GM21381 (cell line): ENCODE measurements at regions not wholly inside any gene's neighbourhood (a gene's known extent, or its start where the extent isn't known, plus 50 kb on each side); places are given as distances from the start of the nearest gene placed in this dataset.

ENCODE experiments used
- ATAC-seq: cut with Tn5 transposase; IDR thresholded peaks from one replicate; pipeline ENCODE4 v1.9.1; 2021; ENCODE audit warnings: mild to moderate bottlenecking, moderate library complexity; ENCODE audit not compliant: unreplicated experiment

- no peak for ATAC-seq
Observed at GRCh38 chr11:128407962-128408361, 179.4 kb downstream of the ETS1 start.

DNA sequence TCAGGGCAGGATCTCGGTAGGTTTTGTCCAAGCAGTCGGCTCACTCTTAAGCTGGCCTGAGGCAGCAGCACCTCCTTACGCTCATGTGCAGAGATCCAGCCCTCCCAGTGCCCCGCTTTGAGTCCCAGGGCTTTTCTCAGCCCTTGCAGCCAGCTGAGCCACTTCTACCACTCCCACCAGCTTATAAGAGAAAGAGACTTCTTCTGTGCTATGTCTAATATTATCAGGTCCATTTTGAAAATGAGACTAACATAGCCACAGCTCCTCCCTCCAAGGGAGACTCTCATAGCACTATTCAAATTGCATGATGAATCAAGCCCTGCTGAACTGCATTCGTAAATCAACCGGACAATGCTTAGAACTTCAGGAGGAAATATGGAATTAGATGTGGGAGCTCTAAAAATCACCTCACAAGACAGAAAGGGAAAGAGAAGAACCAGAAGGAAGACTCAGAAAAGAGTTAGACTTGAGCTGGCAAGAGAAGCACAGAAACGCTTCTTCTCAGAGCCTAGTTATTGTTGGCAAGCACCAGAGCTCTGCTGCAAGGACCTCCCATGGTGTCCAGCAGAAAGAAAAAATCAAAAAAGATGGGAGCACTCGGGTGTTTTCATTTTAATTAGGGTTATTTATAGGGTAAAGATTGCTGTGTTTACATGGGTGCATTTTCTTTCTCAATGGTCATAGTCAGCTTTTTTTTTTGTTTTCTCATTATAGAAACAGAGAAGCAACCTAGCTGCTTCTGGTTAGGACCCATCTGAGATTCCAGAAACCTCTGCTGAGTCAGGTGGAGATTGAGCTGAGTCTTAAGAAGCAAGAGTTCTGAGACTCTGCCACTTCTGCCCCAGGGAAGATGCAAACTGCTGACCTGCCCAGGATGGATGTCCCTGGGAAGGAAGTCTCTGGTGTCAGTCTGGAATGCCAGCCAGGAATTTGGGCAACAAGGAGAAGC is 181.4 kb downstream of the ETS1 start:
- ATAC-seq = peak; percentile 56

- ATAC-seq = no peak
Observed at GRCh38 chr11:128405112-128405511, 182.2 kb downstream of the ETS1 start.

GRCh38 chr11:128404437-128404836 is 182.9 kb downstream of the ETS1 start:
- no peak for ATAC-seq

DNA sequence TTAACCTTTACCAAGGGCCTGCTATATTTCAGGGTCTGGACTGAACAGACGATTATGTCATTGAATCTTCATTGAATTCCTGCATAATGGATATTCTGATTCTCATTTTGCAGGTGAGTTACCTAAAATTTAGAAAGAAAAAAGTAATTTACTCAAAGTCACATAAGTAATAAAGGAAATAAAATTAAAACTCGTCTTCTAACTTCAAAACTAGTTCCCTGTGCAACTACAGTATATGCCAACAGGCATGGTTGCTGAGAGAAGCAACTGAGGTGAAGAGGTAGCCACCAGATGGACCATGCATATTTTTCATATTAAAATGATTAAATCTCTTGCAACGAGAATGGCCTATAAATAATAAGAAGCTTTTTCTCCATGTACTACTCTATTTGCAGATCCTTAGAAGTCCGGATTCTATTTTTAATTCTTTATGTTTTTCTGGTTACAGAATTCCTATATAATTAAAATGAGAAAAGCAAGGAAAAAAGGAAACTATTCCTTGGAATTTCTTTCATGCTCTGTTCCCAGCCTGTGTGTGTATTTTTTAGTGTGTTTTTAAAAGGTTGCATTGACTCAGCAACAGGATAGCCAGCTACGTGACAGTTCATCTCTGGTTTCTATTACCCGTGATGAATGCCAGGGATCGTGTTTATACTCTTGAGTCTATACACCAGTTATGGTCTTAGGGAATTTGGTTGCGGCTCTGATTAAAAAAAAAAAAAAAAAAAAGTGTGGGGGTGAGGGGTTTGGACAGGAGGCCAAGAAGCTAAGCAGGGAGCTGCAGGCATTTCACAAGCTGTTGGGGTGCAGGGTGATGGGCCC is 186.8 kb downstream of the ETS1 start:
- ATAC-seq = no peak

DNA sequence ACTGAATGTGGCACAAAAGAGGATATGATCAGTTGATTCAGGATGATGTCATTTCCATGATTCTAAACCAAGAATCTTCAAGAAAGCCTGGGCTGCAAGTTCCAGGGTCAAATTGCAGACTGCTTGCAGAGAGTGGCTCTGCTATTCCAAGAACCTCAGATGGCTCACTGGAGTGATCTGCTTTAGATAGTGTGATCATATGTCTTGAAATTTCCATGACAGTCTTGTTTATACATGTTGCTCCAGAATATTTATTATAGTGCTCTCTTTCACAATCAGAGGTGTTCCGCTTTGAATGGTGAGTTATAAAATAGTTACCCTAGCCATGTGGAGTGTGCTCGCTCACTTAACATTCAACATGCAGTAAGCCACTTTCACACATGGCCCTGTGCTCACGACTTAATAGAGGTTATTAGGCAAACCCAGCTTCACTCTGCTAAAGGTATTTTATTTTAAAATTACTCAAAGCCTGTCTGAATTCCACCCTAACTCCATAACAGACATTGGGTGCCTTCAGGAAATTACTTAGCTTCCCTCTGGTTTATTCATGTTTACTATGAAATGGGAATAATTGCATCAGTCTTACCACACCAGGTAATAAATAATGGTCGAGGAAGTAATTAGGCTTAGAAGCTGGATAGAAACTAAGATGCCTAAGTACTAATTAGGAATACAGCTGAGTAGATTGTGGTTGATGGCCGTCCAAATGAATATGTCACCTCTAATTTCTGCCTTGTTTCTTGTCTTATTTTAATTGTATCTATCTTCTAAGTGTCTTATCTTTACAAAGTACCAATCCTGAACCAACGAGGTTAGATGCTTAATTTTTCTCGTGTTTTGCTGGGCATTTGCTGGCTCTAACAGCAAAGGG is 187.9 kb downstream of the ETS1 start:
- ATAC-seq = no peak

GRCh38 chr11:128398517-128399250 is 188.7 kb downstream of the ETS1 start:
- ATAC-seq = no peak

DNA sequence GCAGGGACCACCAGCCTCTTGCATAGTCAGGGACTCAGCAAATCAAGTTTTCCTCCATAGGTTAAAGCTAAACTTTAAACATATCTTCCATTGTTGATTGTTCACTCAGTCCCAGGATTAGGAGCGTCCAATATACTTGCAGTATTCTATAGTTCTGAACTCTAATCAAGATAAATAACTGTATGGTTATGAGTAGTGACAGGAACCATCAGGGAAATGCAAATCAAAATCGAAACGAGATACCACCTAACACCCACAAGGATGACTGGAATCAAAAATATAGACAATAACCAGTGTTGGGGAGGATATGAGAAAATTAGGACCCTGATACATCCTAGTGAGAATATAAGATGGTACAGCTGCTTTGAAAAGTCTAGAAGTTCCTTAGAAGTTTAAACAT is 190.0 kb downstream of the ETS1 start:
- no peak for ATAC-seq

DNA sequence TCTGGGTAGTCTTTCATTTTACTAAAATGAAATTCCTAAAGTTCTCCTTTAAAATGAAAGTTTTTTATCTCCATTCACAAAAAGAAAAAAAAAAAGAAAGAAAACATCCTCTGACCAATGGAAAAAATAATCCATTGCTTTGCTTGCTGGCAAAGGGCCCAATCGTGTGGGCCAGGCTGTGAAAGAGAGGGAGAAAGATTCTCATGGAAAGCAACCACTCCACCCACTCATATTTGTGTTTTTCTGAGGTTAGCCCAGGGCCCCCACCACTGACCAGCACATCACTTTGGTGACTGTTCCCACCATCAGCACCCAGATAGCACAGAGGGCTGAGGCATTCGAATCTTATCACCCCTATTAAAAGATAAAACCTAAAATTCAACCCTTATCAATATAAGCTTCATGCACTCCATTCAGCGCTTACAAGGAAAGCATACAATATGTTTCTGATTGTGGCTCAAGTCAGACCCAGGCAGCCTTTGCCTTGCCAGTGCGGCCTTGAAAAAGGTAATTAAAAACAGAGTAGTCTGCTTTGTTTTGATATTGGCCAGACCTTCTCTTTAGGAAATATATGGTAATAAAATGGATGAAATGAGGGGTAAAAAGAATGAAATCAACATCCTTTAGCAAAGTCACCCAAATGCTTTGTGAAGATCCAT is 192.8 kb downstream of the ETS1 start:
- no peak for ATAC-seq

GRCh38 chr11:128392259-128392658 is 195.1 kb downstream of the ETS1 start:
- no peak for ATAC-seq

GRCh38 chr11:128391811-128392210 is 195.5 kb downstream of the ETS1 start:
- ATAC-seq = no peak

GRCh38 chr11:128390246-128390645 is 197.1 kb downstream of the ETS1 start:
- ATAC-seq = no peak

DNA sequence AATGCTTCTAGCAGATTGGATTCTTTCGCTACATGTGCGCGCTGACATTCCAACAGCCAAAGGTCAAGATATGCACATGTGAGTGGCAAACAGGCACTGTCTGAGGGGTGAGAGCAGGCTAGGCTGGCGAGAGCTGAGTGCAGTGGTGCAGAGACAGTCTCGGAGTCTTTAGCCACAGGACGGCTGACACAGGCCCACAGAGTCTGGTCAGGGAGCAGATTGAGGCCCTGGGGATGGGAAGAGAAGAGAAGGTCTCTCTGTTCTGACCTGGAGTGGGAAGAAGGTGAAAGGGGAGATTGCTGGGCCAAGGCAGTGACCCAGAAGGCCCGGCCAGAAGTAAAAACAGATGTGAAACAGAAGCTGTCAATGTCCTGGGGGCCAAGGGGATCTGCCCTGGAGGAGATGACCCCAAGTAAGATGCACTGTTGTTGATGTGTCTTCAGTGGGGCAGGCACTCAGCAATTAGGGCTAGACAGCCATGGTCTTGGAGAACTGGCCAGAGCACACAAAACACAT is 197.8 kb downstream of the ETS1 start:
- no peak for ATAC-seq

DNA sequence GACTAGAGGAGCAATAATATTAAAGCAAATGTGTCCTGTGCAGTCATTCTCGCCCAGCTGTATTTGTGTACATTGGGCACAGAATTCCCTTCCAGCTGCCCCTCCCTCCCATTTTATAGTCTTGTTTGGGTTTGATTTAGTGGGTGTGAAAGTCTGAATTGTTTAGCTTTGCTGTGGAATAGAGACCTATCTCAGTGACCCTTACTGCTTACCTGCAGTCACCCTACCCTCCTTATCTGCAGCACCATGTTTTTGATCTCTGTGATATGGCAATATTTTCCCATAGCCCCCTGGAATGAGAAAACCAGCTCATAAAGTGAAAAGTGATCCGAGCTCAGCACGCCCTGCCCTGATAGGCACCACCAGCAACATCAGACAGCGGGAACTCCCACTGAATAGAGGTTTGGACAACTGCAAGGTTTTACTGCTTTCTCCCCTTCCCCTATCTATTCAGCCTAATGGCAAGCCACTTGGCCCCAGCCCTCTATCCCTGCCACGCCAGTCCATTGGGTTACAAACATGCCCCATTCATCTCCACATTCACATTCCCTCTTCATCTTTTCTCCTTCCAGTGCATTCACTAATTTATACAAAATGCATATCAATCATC is 199.0 kb downstream of the ETS1 start:
- no peak for ATAC-seq

DNA sequence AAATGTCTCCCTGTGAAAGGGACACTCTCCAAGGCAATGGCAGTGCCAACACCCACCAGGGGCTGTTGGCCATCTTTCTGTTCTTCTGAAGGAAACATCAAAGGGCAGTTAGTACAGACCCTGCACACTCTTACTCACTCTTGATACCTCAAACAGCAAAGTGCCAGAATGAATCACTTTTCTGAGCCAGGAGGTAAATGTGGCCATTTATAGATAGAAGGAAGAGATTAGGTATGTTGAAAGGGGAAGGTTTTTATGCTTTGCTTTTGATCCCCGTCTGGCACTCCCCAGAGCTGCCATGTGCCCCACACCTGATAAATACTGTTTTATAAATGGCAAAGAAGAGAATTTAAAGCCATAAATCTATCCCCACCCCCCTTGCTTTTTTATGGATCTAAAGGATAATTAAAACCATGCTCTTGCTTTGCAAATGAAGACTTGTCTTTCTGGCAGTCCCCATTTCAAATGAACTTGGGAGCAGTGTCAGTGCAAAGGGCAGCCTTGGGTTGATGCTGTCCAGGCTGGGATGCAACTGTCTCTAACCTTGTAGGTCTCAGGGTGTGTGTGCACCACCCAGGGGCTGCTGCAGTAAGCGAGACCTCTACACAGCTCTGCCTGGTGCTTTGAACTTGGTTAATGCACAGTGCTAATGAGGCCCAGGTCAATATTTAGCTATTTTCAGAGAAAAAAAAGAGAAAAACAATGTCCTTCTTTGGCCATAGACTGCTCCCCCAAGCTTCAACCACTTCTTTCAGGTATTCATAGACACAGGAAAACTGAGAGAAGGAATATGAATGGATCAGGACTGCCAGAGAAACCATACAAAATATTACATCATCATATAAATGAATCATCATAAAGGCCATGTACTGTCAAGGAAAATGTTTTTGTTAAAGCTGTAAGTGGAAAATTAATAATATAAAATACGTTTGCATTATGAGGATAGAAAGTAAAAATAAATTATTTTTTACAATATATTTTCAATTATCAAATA is 207.5 kb downstream of the ETS1 start:
- ATAC-seq = no peak

DNA sequence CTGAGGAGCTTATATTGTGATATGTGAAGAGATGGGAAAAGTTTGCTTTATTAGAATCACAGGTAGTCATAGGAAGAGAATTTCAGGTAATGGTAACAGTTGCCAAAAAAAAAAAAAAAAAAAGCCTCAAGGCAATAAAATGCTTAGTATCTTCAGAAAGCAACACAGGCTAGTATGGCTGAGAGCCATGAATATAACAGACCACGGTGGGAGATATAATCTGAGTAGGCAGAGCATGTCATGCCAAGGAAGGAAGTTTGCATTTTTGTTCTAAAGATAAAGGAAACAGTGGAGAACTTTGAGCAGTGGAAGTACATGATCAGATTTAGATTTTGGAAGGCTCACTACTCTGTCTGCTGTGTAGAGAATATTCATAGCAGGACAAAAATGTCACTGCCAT is 211.4 kb downstream of the ETS1 start:
- no peak for ATAC-seq

GRCh38 chr11:128374026-128374425 is 213.3 kb downstream of the ETS1 start:
- ATAC-seq = no peak

DNA sequence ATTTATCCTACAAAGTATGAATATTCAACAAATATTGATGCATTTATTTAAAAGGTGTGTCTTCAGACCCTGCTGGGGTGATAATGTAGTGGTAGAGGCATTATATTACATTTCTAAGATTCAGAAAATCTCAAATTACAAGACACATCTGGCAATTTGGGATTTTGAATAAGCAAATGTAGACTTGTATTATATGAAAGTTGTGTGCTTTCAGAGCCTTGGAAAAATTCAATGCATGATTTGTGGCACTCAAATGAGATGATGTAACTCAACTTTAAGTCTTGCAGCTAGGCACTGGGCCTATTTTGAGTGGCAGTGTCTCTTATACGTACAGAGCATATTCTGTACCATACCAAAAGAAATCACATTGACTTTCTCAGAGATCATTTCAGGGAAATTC is 214.4 kb downstream of the ETS1 start:
- ATAC-seq = no peak
